Ovary (tissue), 7 donors: ENCODE measurements at regions not wholly inside any gene's neighbourhood (a gene's known extent, or its start where the extent isn't known, plus 50 kb on each side); places are given as distances from the start of the nearest gene placed in this dataset.

Experiments used
- DNase-seq, 5 donors: peaks; one replicate each; pipeline ENCODE4 v3.0.0-alpha.2; 2019 to 2020
- H3K27ac ChIP-seq, 2 donors: fragments of 200-600 bp; one replicate each; pipeline versions ENCODE4 v1.5.1 to v1.8.0; 2019 to 2022
- H3K27me3 ChIP-seq: fragments of 200-600 bp; one replicate; pipeline ENCODE4 v1.8.0; 2022
- H3K36me3 ChIP-seq: fragments of 200-600 bp; sonication (generic); one replicate; pipeline ENCODE4 v1.5.1; 2019
- H3K4me1 ChIP-seq: one replicate; pipeline ENCODE4 v1.8.1; 2013; ENCODE audit warnings: mild to moderate bottlenecking, moderate library complexity; ENCODE audit not compliant: insufficient read depth
- H3K4me3 ChIP-seq: fragments of 200-600 bp; sonication (generic); one replicate; pipeline ENCODE4 v1.5.1; 2017
- H3K9me3 ChIP-seq, 2 donors: fragments of 200-600 bp in 1 of 2; sonication (generic) in 1 of 2; one replicate each; pipeline versions ENCODE4 v1.5.1 to v1.8.1; 2013 to 2019; ENCODE audit warnings: mild to moderate bottlenecking in 1 of 2, moderate library complexity in 1 of 2
- CTCF ChIP-seq, 3 donors: fragments of 450-650 bp in 2 of 3; fragments of 200-600 bp in 1 of 3; IDR thresholded peaks; one replicate each; pipeline versions ENCODE4 v1.5.1 to v1.8.0; 2016 to 2022; ENCODE audit warnings: antibody characterized with exemption in 3 of 3, mild to moderate bottlenecking in 1 of 3
- EP300 ChIP-seq: sonication (generic); formaldehyde crosslinking; IDR thresholded peaks from one replicate; pipeline ENCODE4 v1.6.1; 2017; ENCODE audit warnings: antibody characterized with exemption
- POLR2A ChIP-seq: fragments of 450-650 bp; IDR thresholded peaks from one replicate; pipeline ENCODE4 v1.6.1; 2017; ENCODE audit warnings: antibody characterized with exemption, mild to moderate bottlenecking, moderate library complexity
- WGBS, 3 donors: extraction: QIAGEN DNeasy Blood & Tissue Kit in 1 of 3; methylation state at CpG; one replicate each; pipeline versions ENCODE4 v1.1.5 to v1.1.7; 2013 to 2017; 5-methylcytosine and 5-hydroxymethylcytosine counted together
- intact Hi-C, 4 donors: fragments of 100-400 bp; cut with DNase I; formaldehyde crosslinking; loops; one replicate each; pipeline versions ENCODE4 v1.11.0 to v1.15.1; 2022 to 2023
- donor health status: DM: no; HTN: no; CAD: no; lungs with moderate emphysema.
- donor health status: DM: no; HTN: no; CAD: no.
- donor health status: Bipolar disorder and iron deficiency.
- donor health status: DM: no; HTN: no; CAD: no.
- donor health status: DM: yes; HTN: yes; CAD: no.

GRCh38 chr6:40807484-40807883 lies 220.3 kb upstream of the LRFN2 start:
- 89 to 93% (median 89%) methylated on average over 5 of the region's 5 CpGs for WGBS, 3 donors
- H3K4me3 ChIP-seq, result no peak overlapping the region
- no peaks in the 10 kb centered on the region for H3K27me3 ChIP-seq
- DNase-seq, result no peak
- intact Hi-C loops, result no loop called here
- TF ChIP-seq EP300 (no peak), POLR2A (no peak), CTCF (IDR thresholded peaks at IDR 0.05) (no peak)
- no peaks in the 10 kb centered on the region for H3K36me3 ChIP-seq
- no peak overlapping the region for H3K27ac ChIP-seq
- no peaks in the 10 kb centered on the region for H3K4me1 ChIP-seq
- H3K9me3 ChIP-seq, result no peaks in the 10 kb centered on the region

GRCh38 chr6:40806256-40806864 lies 219.2 kb upstream of the LRFN2 start:
- no peaks in the 10 kb centered on the region for H3K36me3 ChIP-seq
- intact Hi-C loops, result no loop called here
- WGBS, 3 donors, result 44 to 60% (median 58%) methylated on average over 7 of the region's 7 CpGs
- no peaks in the 10 kb centered on the region for H3K27me3 ChIP-seq
- TF ChIP-seq EP300 (no peak), POLR2A (no peak), CTCF (IDR thresholded peaks at IDR 0.05) (no peak)
- H3K27ac ChIP-seq, result no peak overlapping the region
- H3K9me3 ChIP-seq, result no peaks in the 10 kb centered on the region
- H3K4me1 ChIP-seq, result no peaks in the 10 kb centered on the region
- DNase-seq, result no peak
- H3K4me3 ChIP-seq, result no peak overlapping the region

DNA sequence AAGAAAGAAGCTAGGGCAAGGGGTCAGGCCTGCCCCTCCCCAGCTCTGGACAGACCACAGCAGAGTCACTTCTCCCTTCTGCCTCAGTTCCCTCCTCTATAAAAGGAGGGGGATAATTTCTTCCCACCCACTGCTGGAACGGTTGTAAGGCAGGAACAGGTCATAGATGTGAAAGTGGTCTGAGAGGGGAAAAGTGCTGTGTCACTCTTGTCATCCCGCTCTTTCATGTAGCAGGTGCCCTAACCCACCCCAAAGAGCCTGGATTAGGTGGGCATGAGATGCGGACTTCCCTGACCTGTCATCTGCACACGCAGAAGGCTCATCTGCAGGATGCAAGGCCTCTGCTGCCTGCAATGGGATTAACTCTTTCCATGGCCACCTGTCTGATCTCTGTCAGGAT lies 218.2 kb upstream of the LRFN2 start:
- Histone ChIP-seq H3K4me3 (no peak overlapping the region), H3K9me3 (no peaks in the 10 kb centered on the region), H3K36me3 (no peaks in the 10 kb centered on the region), H3K27ac (no peak overlapping the region), H3K27me3 (no peaks in the 10 kb centered on the region), H3K4me1 (no peaks in the 10 kb centered on the region)
- intact Hi-C loops, result no loop called here
- DNase-seq, result no peak
- 78 to 81% (median 79%) methylated on average over 4 of the region's 4 CpGs for WGBS, 3 donors
- TF ChIP-seq EP300, result no peak
- TF ChIP-seq CTCF (IDR thresholded peaks at IDR 0.05), result no peak
- TF ChIP-seq POLR2A, result no peak

- WGBS, 3 donors, result 79 to 87% (median 84%) methylated on average over 4 of the region's 4 CpGs
- intact Hi-C loops, result no loop called here
- H3K27ac ChIP-seq, result no peak overlapping the region
Measured at GRCh38 chr6:40804905-40805304, 217.7 kb upstream of the LRFN2 start.

GRCh38 chr6:40803897-40804702 lies 216.9 kb upstream of the LRFN2 start:
- 86 to 90% (median 87%) methylated on average over 1 of the region's 1 CpG for WGBS, 3 donors
- intact Hi-C loops, result no loop called here
- no peaks in the 10 kb centered on the region for H3K36me3 ChIP-seq
- H3K4me3 ChIP-seq, result no peak overlapping the region
- H3K4me1 ChIP-seq, result no peaks in the 10 kb centered on the region
- DNase-seq, result no peak
- no peak overlapping the region for H3K27ac ChIP-seq
- TF ChIP-seq POLR2A, result no peak
- H3K9me3 ChIP-seq, result no peaks in the 10 kb centered on the region
- no peaks in the 10 kb centered on the region for H3K27me3 ChIP-seq

More at GRCh38 chr6:40804905-40805304, 217.7 kb upstream of the LRFN2 start:
- H3K4me3 ChIP-seq, result no peak overlapping the region
- no peaks in the 10 kb centered on the region for H3K27me3 ChIP-seq
- H3K36me3 ChIP-seq, result no peaks in the 10 kb centered on the region
- TF ChIP-seq POLR2A (no peak), EP300 (no peak)
- no peak for DNase-seq
- no peaks in the 10 kb centered on the region for H3K9me3 ChIP-seq
- no peaks in the 10 kb centered on the region for H3K4me1 ChIP-seq
